Esophagus muscularis mucosa (tissue), 4 donors: ENCODE measurements at regions not wholly inside any gene's neighbourhood (a gene's known extent, or its start where the extent isn't known, plus 50 kb on each side); places are given as distances from the start of the nearest gene placed in this dataset.

Experiments used
- DNase-seq: peaks from one replicate; pipeline ENCODE4 v3.0.0-alpha.2; 2017; ENCODE audit errors: extremely low spot score
- H3K27ac ChIP-seq, 4 donors: fragments of 200-600 bp; sonication (generic); replicated peaks in 1 of 4; 1 replicate in 3 of 4; 2 replicates in 1 of 4; pipeline ENCODE4 v1.5.1; 2016 to 2019; ENCODE audit warnings: mild to moderate bottlenecking in 1 of 4
- H3K27me3 ChIP-seq, 4 donors: fragments of 200-600 bp; sonication (generic); one replicate each; pipeline versions ENCODE4 v1.5.1 to v1.6.0; 2016 to 2019
- H3K36me3 ChIP-seq, 4 donors: fragments of 200-600 bp; sonication (generic); one replicate each; pipeline ENCODE4 v1.5.1; 2016 to 2019
- H3K4me1 ChIP-seq, 4 donors: fragments of 200-600 bp; sonication (generic); one replicate each; pipeline ENCODE4 v1.5.1; 2016 to 2019
- H3K4me3 ChIP-seq, 4 donors: fragments of 200-600 bp; sonication (generic); 1 replicate in 2 of 4; 2 replicates in 2 of 4; pipeline ENCODE4 v1.5.1; 2016 to 2019; ENCODE audit warnings: mild to moderate bottlenecking in 4 of 4, moderate library complexity in 1 of 4
- H3K9me3 ChIP-seq, 4 donors: fragments of 200-600 bp; sonication (generic); 1 replicate in 3 of 4; 2 replicates in 1 of 4; pipeline ENCODE4 v1.5.1; 2016 to 2019
- EP300 ChIP-seq: sonication (generic); formaldehyde crosslinking; IDR thresholded peaks from one replicate; pipeline ENCODE4 v1.6.1; 2017; ENCODE audit warnings: antibody characterized with exemption
- POLR2A ChIP-seq: fragments of 450-650 bp; IDR thresholded peaks from one replicate; pipeline ENCODE4 v1.6.1; 2017; ENCODE audit warnings: antibody characterized with exemption, moderate library complexity, mild to moderate bottlenecking, low read depth
- POLR2AphosphoS5 ChIP-seq, 2 donors: sonication (generic); formaldehyde crosslinking; IDR thresholded peaks; one replicate each; pipeline ENCODE4 v1.6.1; 2017; ENCODE audit warnings: antibody characterized with exemption in 2 of 2
- WGBS: methylation state at CpG from one replicate; pipeline ENCODE4 v1.1.5; 2018; 5-methylcytosine and 5-hydroxymethylcytosine counted together
- intact Hi-C: fragments of 100-400 bp; cut with DNase I; formaldehyde crosslinking; loops from one replicate; pipeline ENCODE4 v1.15.1; 2023
- TF ChIP-seq, protein P1 (sequence below), 3 experiments: fragments of 200-600 bp in 2 of 3; fragments of 450-650 bp in 1 of 3; sonication (generic) in 2 of 3; IDR thresholded peaks; one replicate each; pipeline ENCODE4 v1.5.1; 2017 to 2019; ENCODE audit warnings: antibody characterized with exemption in 3 of 3, mild to moderate bottlenecking in 2 of 3, moderate library complexity in 1 of 3

DNA sequence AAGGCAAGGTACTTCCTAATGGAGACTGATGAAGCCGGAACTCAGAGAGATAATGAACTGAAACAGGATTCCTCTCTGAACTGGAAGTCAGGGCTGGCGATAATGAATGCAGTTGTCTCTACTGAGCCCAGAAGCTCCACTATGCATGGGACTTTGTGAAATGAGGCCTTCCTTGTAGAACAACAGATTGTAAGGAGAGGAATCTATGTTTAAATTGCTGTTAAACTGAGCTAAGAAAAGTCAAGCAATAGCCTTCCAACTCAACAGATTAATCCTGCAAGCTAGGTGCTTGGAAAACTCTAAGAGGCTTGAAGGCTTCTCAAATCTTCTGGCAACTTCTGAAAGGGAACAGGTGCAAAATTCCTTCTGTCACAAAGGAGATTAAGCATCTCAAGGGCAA is 119.5 kb upstream of the ARHGAP5 start:
- no peak for DNase-seq
- Histone ChIP-seq H3K4me3 (no peak overlapping the region), H3K9me3 (no peaks in the 10 kb centered on the region), H3K27me3 (no peaks in the 10 kb centered on the region), H3K4me1 (no peaks in the 10 kb centered on the region), H3K27ac (no peak overlapping the region), H3K36me3 (no peaks in the 10 kb centered on the region)
- intact Hi-C loops, result no loop called here
- TF ChIP-seq EP300 (no peak), POLR2A (no peak), POLR2AphosphoS5 (IDR thresholded peaks at IDR 0.05) (no peak)
- TF ChIP-seq, protein P1, sequence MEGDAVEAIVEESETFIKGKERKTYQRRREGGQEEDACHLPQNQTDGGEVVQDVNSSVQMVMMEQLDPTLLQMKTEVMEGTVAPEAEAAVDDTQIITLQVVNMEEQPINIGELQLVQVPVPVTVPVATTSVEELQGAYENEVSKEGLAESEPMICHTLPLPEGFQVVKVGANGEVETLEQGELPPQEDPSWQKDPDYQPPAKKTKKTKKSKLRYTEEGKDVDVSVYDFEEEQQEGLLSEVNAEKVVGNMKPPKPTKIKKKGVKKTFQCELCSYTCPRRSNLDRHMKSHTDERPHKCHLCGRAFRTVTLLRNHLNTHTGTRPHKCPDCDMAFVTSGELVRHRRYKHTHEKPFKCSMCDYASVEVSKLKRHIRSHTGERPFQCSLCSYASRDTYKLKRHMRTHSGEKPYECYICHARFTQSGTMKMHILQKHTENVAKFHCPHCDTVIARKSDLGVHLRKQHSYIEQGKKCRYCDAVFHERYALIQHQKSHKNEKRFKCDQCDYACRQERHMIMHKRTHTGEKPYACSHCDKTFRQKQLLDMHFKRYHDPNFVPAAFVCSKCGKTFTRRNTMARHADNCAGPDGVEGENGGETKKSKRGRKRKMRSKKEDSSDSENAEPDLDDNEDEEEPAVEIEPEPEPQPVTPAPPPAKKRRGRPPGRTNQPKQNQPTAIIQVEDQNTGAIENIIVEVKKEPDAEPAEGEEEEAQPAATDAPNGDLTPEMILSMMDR (IDR thresholded peaks at IDR 0.05), result no peak
- WGBS, result 100% methylated on average over 2 of the region's 2 CpGs

DNA sequence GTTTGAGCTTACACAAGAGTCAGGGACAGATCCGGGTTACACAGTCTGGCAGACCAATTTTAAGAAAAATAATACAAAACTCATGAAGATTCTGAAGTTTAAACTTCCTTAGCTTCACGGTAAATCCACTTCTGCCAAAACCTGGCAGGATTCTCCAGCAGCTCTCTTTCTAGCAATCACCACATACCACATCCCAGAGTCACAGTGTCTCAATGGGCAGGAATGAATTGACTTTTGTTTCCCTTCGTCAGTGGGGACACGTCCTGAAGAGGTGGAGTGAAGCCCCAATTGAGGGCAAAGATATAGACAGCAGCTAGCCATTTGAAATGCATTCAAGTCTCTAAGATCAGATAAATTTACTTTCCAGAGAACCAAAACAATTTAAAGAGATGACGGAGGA is 117.1 kb upstream of the ARHGAP5 start:
- DNase-seq, result no peak
- 85% methylated on average over 5 of the region's 5 CpGs for WGBS
- Histone ChIP-seq H3K4me3 (no peak overlapping the region), H3K27ac (no peak overlapping the region), H3K4me1 (peaks cover 0 to 5% (median under 1%) of the 10 kb centered on the region in 4 donors), H3K27me3 (no peaks in the 10 kb centered on the region), H3K9me3 (no peaks in the 10 kb centered on the region), H3K36me3 (no peaks in the 10 kb centered on the region)
- intact Hi-C loops, result no loop called here
- no peak for TF ChIP-seq POLR2AphosphoS5 (IDR thresholded peaks at IDR 0.05)
- TF ChIP-seq, protein P1 (IDR thresholded peaks at IDR 0.05), result no peak
- TF ChIP-seq EP300, result no peak
- no peak for TF ChIP-seq POLR2A

DNA sequence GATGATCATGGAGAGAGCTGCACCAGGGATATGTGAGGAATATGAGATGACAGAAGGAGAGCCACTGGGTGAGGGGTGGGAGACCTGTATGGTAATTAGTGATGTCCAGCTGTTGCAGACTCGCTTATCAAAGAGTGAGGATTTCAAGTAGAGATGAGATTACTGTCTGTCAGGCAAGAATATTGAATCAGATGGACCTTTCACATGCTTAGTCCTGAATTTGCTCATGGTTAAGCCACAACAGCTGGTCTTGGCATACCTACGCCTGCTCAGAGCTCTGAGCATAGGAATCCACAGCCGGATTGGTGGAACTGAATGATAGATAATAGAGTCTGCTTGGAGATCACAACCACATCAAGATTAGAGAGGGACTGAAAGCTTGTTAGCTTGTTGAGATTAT is 115.2 kb upstream of the ARHGAP5 start:
- TF ChIP-seq POLR2A (no peak), EP300 (no peak), POLR2AphosphoS5 (IDR thresholded peaks at IDR 0.05) (no peak)
- TF ChIP-seq, protein P1 (IDR thresholded peaks at IDR 0.05), result no peak
- peak; percentile 55 for DNase-seq
- H3K4me3 ChIP-seq, result no peak overlapping the region
- H3K36me3 ChIP-seq, result no peaks in the 10 kb centered on the region
- WGBS, result 89% methylated on average over 3 of the region's 3 CpGs
- H3K9me3 ChIP-seq, result no peaks in the 10 kb centered on the region
- H3K4me1 ChIP-seq, result peaks cover 4 to 16% (median 9%) of the 10 kb centered on the region in 4 donors
- no peak overlapping the region for H3K27ac ChIP-seq
- H3K27me3 ChIP-seq, result no peaks in the 10 kb centered on the region
- intact Hi-C loops, result no loop called here

DNA sequence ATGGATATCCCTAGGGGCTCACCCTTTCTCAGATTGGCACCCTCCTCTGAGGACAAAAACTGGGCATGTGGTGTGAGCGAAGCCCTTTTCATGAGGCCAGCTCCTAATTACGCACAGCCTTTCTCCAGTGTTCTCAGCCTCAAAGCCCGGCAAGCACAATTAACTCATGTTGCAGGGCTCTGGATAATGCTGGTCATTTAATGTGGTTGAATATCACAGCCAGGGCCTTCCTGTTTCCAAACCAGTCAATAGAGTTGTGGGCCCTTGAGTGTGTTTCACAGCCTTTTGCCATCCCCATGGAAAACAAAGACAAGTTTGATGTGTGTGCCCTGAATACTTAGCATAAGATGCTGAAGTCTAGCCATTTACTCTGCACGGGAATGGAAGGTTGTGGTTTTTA is 114.2 kb upstream of the ARHGAP5 start:
- Histone ChIP-seq H3K4me3 (no peak overlapping the region), H3K27me3 (no peaks in the 10 kb centered on the region), H3K36me3 (no peaks in the 10 kb centered on the region), H3K9me3 (no peaks in the 10 kb centered on the region), H3K27ac (no peak overlapping the region), H3K4me1 (peaks cover 4 to 26% (median 18%) of the 10 kb centered on the region in 4 donors)
- intact Hi-C loops, result no loop called here
- DNase-seq, result peak; percentile 50
- TF ChIP-seq, protein P1 (IDR thresholded peaks at IDR 0.05), result no peak
- TF ChIP-seq POLR2AphosphoS5 (IDR thresholded peaks at IDR 0.05) (no peak), POLR2A (no peak), EP300 (no peak)
- WGBS, result 93% methylated on average over 4 of the region's 4 CpGs

DNA sequence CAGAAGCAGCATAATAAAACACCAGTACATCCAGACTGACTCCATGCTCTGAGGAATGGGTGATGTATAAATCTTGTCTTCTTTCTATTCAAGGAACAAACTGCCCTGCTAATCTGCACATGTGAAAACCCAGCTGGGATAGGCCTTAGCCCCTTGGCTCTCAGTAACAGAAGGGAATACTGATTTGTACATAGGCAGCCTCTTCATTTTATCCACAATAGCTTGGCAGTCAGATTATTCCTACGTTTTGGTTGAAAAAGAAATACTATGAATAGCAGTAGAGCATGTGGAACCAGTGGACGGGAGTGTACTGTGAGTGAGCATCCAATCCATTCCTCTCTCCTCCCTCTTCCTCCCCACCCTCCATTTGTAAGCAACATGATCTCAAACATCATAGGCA is 113.5 kb upstream of the ARHGAP5 start:
- H3K27me3 ChIP-seq, result no peaks in the 10 kb centered on the region
- DNase-seq, result peak; percentile 37
- intact Hi-C loops, result no loop called here
- H3K4me3 ChIP-seq, result no peak overlapping the region
- H3K4me1 ChIP-seq, result peaks cover 10 to 33% (median 25%) of the 10 kb centered on the region in 4 donors
- TF ChIP-seq POLR2A (no peak), POLR2AphosphoS5 (IDR thresholded peaks at IDR 0.05) (no peak), EP300 (no peak)
- TF ChIP-seq, protein P1 (IDR thresholded peaks at IDR 0.05), result no peak
- 90% methylated on average over 2 of the region's 2 CpGs for WGBS
- H3K27ac ChIP-seq, result no peak overlapping the region
- H3K9me3 ChIP-seq, result no peaks in the 10 kb centered on the region
- no peaks in the 10 kb centered on the region for H3K36me3 ChIP-seq
